ENCODE measurements at regions not wholly inside any gene's neighbourhood (a gene's known extent, or its start where the extent isn't known, plus 50 kb on each side); places are given as distances from the start of the nearest gene placed in this dataset.

- Histone ChIP-seq H3K9me3 (ENCODE audit: low read depth, low read length) (no peaks in the 10 kb centered on the region), H2AFZ (ENCODE audit: low read length) (no peak overlapping the region), H3K79me2 (ENCODE audit: insufficient read depth, low read length) (no peaks in the 10 kb centered on the region), H3K4me1 (ENCODE audit: insufficient read depth, low read length) (no peaks in the 10 kb centered on the region), H3K4me2 (ENCODE audit: insufficient read depth, low read length) (no peak overlapping the region), H3K27ac (ENCODE audit: low read depth, low read length) (no peak overlapping the region), H3K27me3 (ENCODE audit: insufficient read depth, low read length) (no peaks in the 10 kb centered on the region), H3K4me3 (ENCODE audit: insufficient read depth, low read length) (no peak overlapping the region), H4K20me1 (ENCODE audit: insufficient read depth, low read length) (no peaks in the 10 kb centered on the region), H3K36me3 (ENCODE audit: insufficient read depth, low read length) (no peaks in the 10 kb centered on the region)
- TF ChIP-seq CTCF (IDR thresholded peaks at IDR 0.05; ENCODE audit: extremely low read depth, low read depth, low read length) = no peak
- DNase-seq (ENCODE audit: insufficient read length, low spot score, missing footprints) = no peak
These were observed 198.0 kb upstream of the TUSC1 start for GRCh38 chr9:25876248-25876647.

- H3K4me2 ChIP-seq (ENCODE audit: insufficient read depth, low read length) = no peak overlapping the region
- no peaks in the 10 kb centered on the region for H3K4me1 ChIP-seq (ENCODE audit: insufficient read depth, low read length)
- H3K79me2 ChIP-seq (ENCODE audit: insufficient read depth, low read length) = no peaks in the 10 kb centered on the region
- H2AFZ ChIP-seq (ENCODE audit: low read length) = no peak overlapping the region
- H3K36me3 ChIP-seq (ENCODE audit: insufficient read depth, low read length) = no peaks in the 10 kb centered on the region
- H3K9me3 ChIP-seq (ENCODE audit: low read depth, low read length) = no peaks in the 10 kb centered on the region
- H3K27me3 ChIP-seq (ENCODE audit: insufficient read depth, low read length) = no peaks in the 10 kb centered on the region
- TF ChIP-seq CTCF (IDR thresholded peaks at IDR 0.05; ENCODE audit: extremely low read depth, low read depth, low read length) = no peak
- no peak for DNase-seq (ENCODE audit: insufficient read length, low spot score, missing footprints)
- H4K20me1 ChIP-seq (ENCODE audit: insufficient read depth, low read length) = no peaks in the 10 kb centered on the region
- no peak overlapping the region for H3K27ac ChIP-seq (ENCODE audit: low read depth, low read length)
- no peak overlapping the region for H3K4me3 ChIP-seq (ENCODE audit: insufficient read depth, low read length)
These were observed 186.3 kb upstream of the TUSC1 start for GRCh38 chr9:25864509-25864908.

GRCh38 chr9:25861421-25861820 is 183.2 kb upstream of the TUSC1 start:
- Histone ChIP-seq H3K27ac (ENCODE audit: low read depth, low read length) (no peak overlapping the region), H3K4me3 (ENCODE audit: insufficient read depth, low read length) (no peak overlapping the region), H3K27me3 (ENCODE audit: insufficient read depth, low read length) (no peaks in the 10 kb centered on the region), H3K9me3 (ENCODE audit: low read depth, low read length) (no peaks in the 10 kb centered on the region), H3K79me2 (ENCODE audit: insufficient read depth, low read length) (no peaks in the 10 kb centered on the region), H3K4me1 (ENCODE audit: insufficient read depth, low read length) (no peaks in the 10 kb centered on the region), H2AFZ (ENCODE audit: low read length) (no peak overlapping the region), H3K4me2 (ENCODE audit: insufficient read depth, low read length) (no peak overlapping the region), H3K36me3 (ENCODE audit: insufficient read depth, low read length) (no peaks in the 10 kb centered on the region), H4K20me1 (ENCODE audit: insufficient read depth, low read length) (no peaks in the 10 kb centered on the region)
- no peak for TF ChIP-seq CTCF (IDR thresholded peaks at IDR 0.05; ENCODE audit: extremely low read depth, low read depth, low read length)
- no peak for DNase-seq (ENCODE audit: insufficient read length, low spot score, missing footprints)

GRCh38 chr9:25857147-25857546 is 178.9 kb upstream of the TUSC1 start:
- Histone ChIP-seq H4K20me1 (ENCODE audit: insufficient read depth, low read length) (no peaks in the 10 kb centered on the region), H3K4me2 (ENCODE audit: insufficient read depth, low read length) (no peak overlapping the region), H3K4me1 (ENCODE audit: insufficient read depth, low read length) (no peaks in the 10 kb centered on the region), H3K4me3 (ENCODE audit: insufficient read depth, low read length) (no peak overlapping the region), H2AFZ (ENCODE audit: low read length) (no peak overlapping the region), H3K27ac (ENCODE audit: low read depth, low read length) (no peak overlapping the region), H3K79me2 (ENCODE audit: insufficient read depth, low read length) (no peaks in the 10 kb centered on the region), H3K36me3 (ENCODE audit: insufficient read depth, low read length) (no peaks in the 10 kb centered on the region), H3K9me3 (ENCODE audit: low read depth, low read length) (no peaks in the 10 kb centered on the region), H3K27me3 (ENCODE audit: insufficient read depth, low read length) (no peaks in the 10 kb centered on the region)
- no peak for DNase-seq (ENCODE audit: insufficient read length, low spot score, missing footprints)
- TF ChIP-seq CTCF (IDR thresholded peaks at IDR 0.05; ENCODE audit: extremely low read depth, low read depth, low read length) = no peak

Data from osteoblast (primary cell).